ENCODE measurements at regions not wholly inside any gene's neighbourhood (a gene's known extent, or its start where the extent isn't known, plus 50 kb on each side); places are given as distances from the start of the nearest gene placed in this dataset.

DNA sequence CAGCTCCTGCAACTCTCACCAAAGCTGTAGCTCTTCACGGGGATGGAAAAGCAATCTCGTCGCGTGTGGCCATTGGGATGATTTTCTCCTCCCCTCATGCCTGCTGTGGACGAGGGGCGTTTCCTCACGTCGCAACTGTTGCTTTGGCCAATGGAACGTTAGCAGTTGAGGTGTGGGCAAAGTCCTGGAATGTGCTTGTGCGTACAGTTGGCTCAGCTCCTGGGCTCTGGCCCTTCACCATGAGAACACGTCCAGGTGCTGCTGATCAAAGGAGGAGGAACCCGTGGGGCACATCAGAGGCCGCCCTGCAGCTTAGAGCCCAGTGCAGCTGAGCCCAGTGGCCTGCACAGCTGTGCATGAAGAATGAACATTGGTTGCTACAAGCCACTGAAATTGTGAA lies 186.1 kb downstream of the TJP1 start:
- H3K36me3 ChIP-seq = no peaks in the 10 kb centered on the region
- TF ChIP-seq, protein P1, sequence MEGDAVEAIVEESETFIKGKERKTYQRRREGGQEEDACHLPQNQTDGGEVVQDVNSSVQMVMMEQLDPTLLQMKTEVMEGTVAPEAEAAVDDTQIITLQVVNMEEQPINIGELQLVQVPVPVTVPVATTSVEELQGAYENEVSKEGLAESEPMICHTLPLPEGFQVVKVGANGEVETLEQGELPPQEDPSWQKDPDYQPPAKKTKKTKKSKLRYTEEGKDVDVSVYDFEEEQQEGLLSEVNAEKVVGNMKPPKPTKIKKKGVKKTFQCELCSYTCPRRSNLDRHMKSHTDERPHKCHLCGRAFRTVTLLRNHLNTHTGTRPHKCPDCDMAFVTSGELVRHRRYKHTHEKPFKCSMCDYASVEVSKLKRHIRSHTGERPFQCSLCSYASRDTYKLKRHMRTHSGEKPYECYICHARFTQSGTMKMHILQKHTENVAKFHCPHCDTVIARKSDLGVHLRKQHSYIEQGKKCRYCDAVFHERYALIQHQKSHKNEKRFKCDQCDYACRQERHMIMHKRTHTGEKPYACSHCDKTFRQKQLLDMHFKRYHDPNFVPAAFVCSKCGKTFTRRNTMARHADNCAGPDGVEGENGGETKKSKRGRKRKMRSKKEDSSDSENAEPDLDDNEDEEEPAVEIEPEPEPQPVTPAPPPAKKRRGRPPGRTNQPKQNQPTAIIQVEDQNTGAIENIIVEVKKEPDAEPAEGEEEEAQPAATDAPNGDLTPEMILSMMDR (IDR thresholded peaks at IDR 0.05) = no peak
- no peaks in the 10 kb centered on the region for H3K4me1 ChIP-seq
- no peak overlapping the region for H3K4me3 ChIP-seq
- H3K9me3 ChIP-seq = no peaks in the 10 kb centered on the region
- no peak for DNase-seq
- no peak overlapping the region for H3K27ac ChIP-seq
- peaks cover 0 to 14% of the 10 kb centered on the region in 2 donors for H3K27me3 ChIP-seq
- intact Hi-C loops (cut with DNase I; ENCODE audit: low total_unique reads) = no loop called here

DNA sequence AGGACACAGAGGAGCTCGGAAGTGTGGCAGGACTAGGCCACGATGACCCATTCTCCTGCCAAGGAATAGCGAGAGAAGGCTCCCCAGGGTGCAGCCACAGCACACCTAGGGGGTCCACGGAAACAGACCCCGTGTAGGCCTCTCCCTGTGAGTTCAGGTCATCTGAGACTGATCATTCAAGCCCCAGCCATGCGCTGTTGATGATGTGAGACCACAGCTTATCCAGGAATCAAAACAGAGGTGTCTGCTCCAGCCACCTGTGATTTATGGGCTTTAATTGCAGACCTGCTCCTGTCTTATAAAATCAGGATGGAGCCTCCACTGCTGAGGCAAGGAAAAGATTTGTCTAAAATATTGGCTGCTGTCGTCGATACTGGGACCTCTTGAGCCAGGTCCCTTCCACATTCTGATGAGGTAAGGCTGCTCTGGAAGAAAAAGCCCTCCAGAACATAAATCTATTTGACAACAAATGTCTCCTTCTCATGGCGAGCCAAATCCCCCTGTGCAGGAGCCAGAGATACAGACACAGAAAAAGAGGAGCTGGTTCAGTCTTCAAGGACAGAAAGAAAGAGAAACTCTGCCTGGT lies 186.7 kb downstream of the TJP1 start:
- Histone ChIP-seq H3K9me3 (no peaks in the 10 kb centered on the region), H3K4me1 (no peaks in the 10 kb centered on the region), H3K27me3 (peaks cover 0 to 14% of the 10 kb centered on the region in 2 donors), H3K27ac (no peak overlapping the region), H3K4me3 (no peak overlapping the region), H3K36me3 (no peaks in the 10 kb centered on the region)
- TF ChIP-seq, protein P1 (IDR thresholded peaks at IDR 0.05) = no peak
- intact Hi-C loops (cut with DNase I; ENCODE audit: low total_unique reads) = no loop called here
- no peak for DNase-seq

DNA sequence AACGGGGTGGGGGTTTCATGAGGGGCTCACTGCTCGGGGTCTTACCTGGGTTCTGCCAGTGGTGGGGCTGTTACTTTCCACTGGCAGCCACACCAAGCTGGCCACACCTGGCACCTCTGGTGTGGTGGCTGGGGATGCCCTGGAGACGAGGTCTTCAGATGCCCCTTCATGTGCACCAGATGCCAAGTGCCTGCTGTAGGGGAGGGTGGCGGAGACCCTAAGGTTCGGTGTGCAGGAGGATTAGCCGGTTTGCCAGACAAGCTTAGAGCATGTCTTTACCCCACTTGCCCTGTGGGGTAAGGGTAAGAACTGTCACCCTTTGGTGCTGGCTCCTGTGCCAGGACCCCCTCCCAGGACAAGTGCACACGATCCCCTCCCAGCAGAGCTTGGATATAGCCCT lies 188.3 kb downstream of the TJP1 start:
- no peaks in the 10 kb centered on the region for H3K9me3 ChIP-seq
- no peak for DNase-seq
- TF ChIP-seq, protein P1 (IDR thresholded peaks at IDR 0.05) = no peak
- H3K36me3 ChIP-seq = no peaks in the 10 kb centered on the region
- no peaks in the 10 kb centered on the region for H3K4me1 ChIP-seq
- no peak overlapping the region for H3K4me3 ChIP-seq
- intact Hi-C loops (cut with DNase I; ENCODE audit: low total_unique reads) = no loop called here
- H3K27ac ChIP-seq = no peak overlapping the region
- peaks cover 0 to 14% of the 10 kb centered on the region in 2 donors for H3K27me3 ChIP-seq

DNA sequence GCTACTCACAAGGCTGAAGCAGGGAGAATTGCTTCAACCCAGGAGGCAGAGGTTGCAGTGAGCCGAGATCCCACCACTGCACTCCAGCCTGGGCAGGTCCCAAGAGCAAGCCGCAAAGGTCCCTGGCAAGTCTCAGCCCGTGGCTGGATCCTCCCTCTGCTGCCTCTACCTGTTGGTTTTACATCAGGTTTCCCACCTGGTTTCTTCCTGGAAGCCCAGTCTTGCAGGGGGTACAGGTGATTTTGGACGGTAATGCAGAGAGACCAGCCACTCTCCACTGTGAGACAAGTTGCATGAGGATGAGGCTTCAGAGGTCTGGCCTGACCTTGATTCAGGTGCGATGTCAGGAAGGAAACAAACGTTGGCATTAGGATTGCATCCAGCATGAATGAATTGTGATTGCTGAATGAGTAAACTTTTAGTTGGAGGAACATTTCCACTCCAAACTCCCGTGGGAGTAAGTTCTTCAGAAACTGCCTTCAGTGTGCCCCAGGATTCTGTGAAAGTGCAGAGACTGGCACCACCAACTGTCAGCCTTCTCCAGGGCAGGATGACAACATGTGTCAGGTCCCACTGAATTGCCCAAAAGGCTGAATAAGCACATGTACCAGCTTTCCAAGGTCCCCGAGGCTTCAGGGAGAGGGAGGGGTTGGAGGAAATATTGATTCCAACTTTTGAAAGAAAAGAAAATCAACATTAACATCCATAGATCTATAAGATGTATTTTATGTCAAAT lies 189.4 kb downstream of the TJP1 start:
- Histone ChIP-seq H3K27me3 (peaks cover 0 to 14% of the 10 kb centered on the region in 2 donors), H3K9me3 (no peaks in the 10 kb centered on the region), H3K27ac (no peak overlapping the region), H3K4me1 (no peaks in the 10 kb centered on the region), H3K36me3 (no peaks in the 10 kb centered on the region), H3K4me3 (no peak overlapping the region)
- intact Hi-C loops (cut with DNase I; ENCODE audit: low total_unique reads) = no loop called here
- DNase-seq = no peak
- TF ChIP-seq, protein P1 (IDR thresholded peaks at IDR 0.05) = no peak

DNA sequence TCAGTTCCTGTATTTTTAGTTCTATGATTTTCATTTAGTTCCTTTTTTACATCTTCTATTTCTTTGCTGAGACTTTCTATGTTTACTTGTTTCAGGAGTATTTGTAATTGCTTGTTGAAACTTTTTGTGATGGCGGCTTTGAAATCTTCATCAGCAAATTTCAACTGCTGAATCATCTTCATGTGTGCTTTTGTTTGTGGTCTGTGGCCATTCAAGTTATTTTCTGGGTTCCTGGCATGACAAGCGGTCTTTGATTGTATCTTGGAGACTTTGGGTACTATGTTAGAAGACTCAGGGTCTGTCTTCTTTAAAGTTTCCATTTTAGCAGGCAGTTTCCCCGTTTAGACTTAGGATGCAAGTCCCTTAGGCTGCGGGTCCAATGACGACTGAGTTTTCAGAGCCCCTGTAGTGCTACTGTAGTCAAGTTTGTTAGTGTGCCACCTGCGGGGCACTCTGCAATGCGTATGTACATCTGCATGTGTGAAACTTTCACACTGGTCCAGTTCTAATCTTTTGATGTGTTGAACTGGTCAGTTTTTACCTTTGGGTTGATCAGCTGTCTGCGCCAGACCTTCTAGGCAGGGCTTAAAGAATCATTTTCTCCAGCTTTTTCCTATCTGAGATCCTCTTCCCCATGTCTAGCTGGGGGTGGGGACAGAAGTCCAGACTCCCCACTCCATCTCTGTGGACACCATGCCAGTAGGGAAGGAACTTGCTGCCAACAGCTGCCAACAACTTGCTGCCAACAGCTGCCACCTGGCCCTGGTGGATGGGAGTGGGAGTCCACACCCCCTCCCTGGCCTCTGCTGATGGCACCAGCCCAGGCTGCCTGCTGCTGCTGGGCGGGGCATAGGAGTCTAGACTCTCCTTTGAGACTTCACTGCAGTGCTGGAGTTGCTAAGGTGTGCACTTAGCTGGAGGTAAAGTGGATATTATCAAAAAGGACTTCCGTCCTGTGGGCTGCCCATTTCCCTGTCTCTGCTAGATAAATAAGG lies 190.9 kb downstream of the TJP1 start:
- no peaks in the 10 kb centered on the region for H3K36me3 ChIP-seq

More for the DNA sequence above, 190.9 kb downstream of the TJP1 start:
- H3K9me3 ChIP-seq = no peaks in the 10 kb centered on the region
- H3K27me3 ChIP-seq = peaks cover 0 to 14% of the 10 kb centered on the region in 2 donors
- TF ChIP-seq, protein P1 (IDR thresholded peaks at IDR 0.05) = no peak
- no peaks in the 10 kb centered on the region for H3K4me1 ChIP-seq
- DNase-seq = no peak
- H3K27ac ChIP-seq = no peak overlapping the region
- intact Hi-C loops (cut with DNase I; ENCODE audit: low total_unique reads) = no loop called here
- H3K4me3 ChIP-seq = no peak overlapping the region
